GM12875 (cell line): ENCODE measurements at regions not wholly inside any gene's neighbourhood (a gene's known extent, or its start where the extent isn't known, plus 50 kb on each side); places are given as distances from the start of the nearest gene placed in this dataset.
"Not testable (repeated sequence)": the region's sequence is repeated elsewhere in the genome, so short reads cannot be mapped to it uniquely, and the experiment has no call there.

Experiments used
- H3K4me3 ChIP-seq: one replicate; pipeline ENCODE4 v1.5.1; 2011; ENCODE audit warnings: low read depth, low read length, control low read depth
- TF ChIP-seq, protein P1 (sequence below): IDR thresholded peaks from 2 replicates; pipeline ENCODE4 v1.5.1; 2011; ENCODE audit warnings: low read depth, mild to moderate bottlenecking, control low read depth, inconsistent platforms, low read length, moderate library complexity, borderline replicate concordance; ENCODE audit not compliant: insufficient read depth

GRCh38 chr5:57937025-57937424 is 454.4 kb upstream of the ACTBL2 start:
- TF ChIP-seq, protein P1, sequence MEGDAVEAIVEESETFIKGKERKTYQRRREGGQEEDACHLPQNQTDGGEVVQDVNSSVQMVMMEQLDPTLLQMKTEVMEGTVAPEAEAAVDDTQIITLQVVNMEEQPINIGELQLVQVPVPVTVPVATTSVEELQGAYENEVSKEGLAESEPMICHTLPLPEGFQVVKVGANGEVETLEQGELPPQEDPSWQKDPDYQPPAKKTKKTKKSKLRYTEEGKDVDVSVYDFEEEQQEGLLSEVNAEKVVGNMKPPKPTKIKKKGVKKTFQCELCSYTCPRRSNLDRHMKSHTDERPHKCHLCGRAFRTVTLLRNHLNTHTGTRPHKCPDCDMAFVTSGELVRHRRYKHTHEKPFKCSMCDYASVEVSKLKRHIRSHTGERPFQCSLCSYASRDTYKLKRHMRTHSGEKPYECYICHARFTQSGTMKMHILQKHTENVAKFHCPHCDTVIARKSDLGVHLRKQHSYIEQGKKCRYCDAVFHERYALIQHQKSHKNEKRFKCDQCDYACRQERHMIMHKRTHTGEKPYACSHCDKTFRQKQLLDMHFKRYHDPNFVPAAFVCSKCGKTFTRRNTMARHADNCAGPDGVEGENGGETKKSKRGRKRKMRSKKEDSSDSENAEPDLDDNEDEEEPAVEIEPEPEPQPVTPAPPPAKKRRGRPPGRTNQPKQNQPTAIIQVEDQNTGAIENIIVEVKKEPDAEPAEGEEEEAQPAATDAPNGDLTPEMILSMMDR: no peak
- no peak overlapping the region for H3K4me3 ChIP-seq

DNA sequence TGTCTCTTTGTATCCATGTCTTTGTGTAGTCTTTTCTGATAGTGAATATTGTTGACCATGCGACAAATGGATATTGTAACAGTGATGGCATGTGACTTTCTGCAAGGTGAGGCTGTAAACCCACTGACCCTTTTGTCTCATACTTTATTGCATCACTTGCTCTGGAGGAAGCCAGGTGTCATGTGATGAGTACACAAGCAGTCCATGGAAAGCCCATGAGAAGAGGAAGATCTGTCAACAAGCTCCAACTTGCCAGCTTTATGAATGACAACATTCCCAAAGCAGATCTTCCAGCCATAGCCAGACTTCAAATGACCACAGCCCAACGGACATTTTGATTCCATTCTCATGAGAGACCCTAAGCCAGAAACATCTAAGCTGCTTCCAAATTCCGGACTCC is 450.1 kb upstream of the ACTBL2 start:
- no peak overlapping the region for H3K4me3 ChIP-seq
- TF ChIP-seq, protein P1: no peak

GRCh38 chr5:57931807-57932206 is 449.2 kb upstream of the ACTBL2 start:
- no peak overlapping the region for H3K4me3 ChIP-seq
- TF ChIP-seq, protein P1: no peak

- TF ChIP-seq, protein P1: no peak
- H3K4me3 ChIP-seq: no peak overlapping the region
These were observed 448.7 kb upstream of the ACTBL2 start for GRCh38 chr5:57931352-57931751.

- TF ChIP-seq, protein P1: no peak
- no peak overlapping the region for H3K4me3 ChIP-seq
These were observed 446.7 kb upstream of the ACTBL2 start for GRCh38 chr5:57929271-57929670.

GRCh38 chr5:57923094-57923493 is 440.5 kb upstream of the ACTBL2 start:
- H3K4me3 ChIP-seq: not testable (repeated sequence)

GRCh38 chr5:57917004-57917403 is 434.4 kb upstream of the ACTBL2 start:
- no peak overlapping the region for H3K4me3 ChIP-seq
- TF ChIP-seq, protein P1: no peak

- H3K4me3 ChIP-seq: no peak overlapping the region
- TF ChIP-seq, protein P1: no peak
These were observed 432.9 kb upstream of the ACTBL2 start for GRCh38 chr5:57915536-57915935.
